Neural crest cell (in vitro differentiated cells): ENCODE measurements at regions not wholly inside any gene's neighbourhood (a gene's known extent, or its start where the extent isn't known, plus 50 kb on each side); places are given as distances from the start of the nearest gene placed in this dataset.

ENCODE experiments used
- DNase-seq: peaks from one replicate; pipeline ENCODE4 v3.0.0; 2021; ENCODE audit warnings: low read depth, mixed read lengths, low spot score
- H3K27ac Mint-ChIP-seq: one replicate; pipeline ENCODE4 v1.8.0; 2021; ENCODE audit warnings: mild to moderate bottlenecking, mixed read lengths; ENCODE audit not compliant: unreplicated experiment
- H3K27me3 Mint-ChIP-seq: 2 replicates; pipeline ENCODE4 v1.8.0; 2021; ENCODE audit warnings: low read depth, mild to moderate bottlenecking, mixed read lengths
- H3K36me3 Mint-ChIP-seq: 2 replicates; pipeline ENCODE4 v1.8.0; 2021; ENCODE audit warnings: low read depth, mild to moderate bottlenecking, mixed read lengths
- H3K4me1 Mint-ChIP-seq: 2 replicates; pipeline ENCODE4 v1.8.0; 2021; ENCODE audit warnings: mixed read lengths
- H3K4me3 Mint-ChIP-seq: one replicate; pipeline ENCODE4 v1.8.0; 2021; ENCODE audit warnings: mild to moderate bottlenecking, mixed read lengths
- H3K9me3 Mint-ChIP-seq: 2 replicates; pipeline ENCODE4 v1.8.0; 2021; ENCODE audit warnings: mixed read lengths
- CTCF ChIP-seq: fragments of 200-600 bp; sonication (generic); conservative IDR thresholded peaks from 2 replicates; pipeline ENCODE4 v1.5.0; 2021; ENCODE audit warnings: antibody characterized with exemption, mild to moderate bottlenecking

GRCh38 chr5:173714551-173715428 lies 98.3 kb upstream of the BOD1 start:
- Mint-ChIP-seq H3K27ac (peak overlapping the region; percentile 60), H3K27me3 (peaks cover 74% of the 10 kb centered on the region), H3K36me3 (no peaks in the 10 kb centered on the region), H3K4me1 (peaks cover 13% of the 10 kb centered on the region), H3K4me3 (no peak overlapping the region), H3K9me3 (no peaks in the 10 kb centered on the region)
- no peak for TF ChIP-seq CTCF
- DNase-seq, result no peak

- TF ChIP-seq CTCF, result no peak
- Mint-ChIP-seq H3K4me1 (peaks cover 14% of the 10 kb centered on the region), H3K36me3 (no peaks in the 10 kb centered on the region), H3K27ac (no peak overlapping the region), H3K27me3 (peaks cover 72% of the 10 kb centered on the region), H3K9me3 (no peaks in the 10 kb centered on the region), H3K4me3 (no peak overlapping the region)
- no peak for DNase-seq
Observed at GRCh38 chr5:173715607-173716006, 99.2 kb upstream of the BOD1 start.

GRCh38 chr5:173716058-173716682 lies 99.7 kb upstream of the BOD1 start:
- no peak for TF ChIP-seq CTCF
- Mint-ChIP-seq H3K4me3 (no peak overlapping the region), H3K27ac (no peak overlapping the region), H3K27me3 (peaks cover 72% of the 10 kb centered on the region), H3K9me3 (no peaks in the 10 kb centered on the region), H3K36me3 (no peaks in the 10 kb centered on the region), H3K4me1 (peaks cover 14% of the 10 kb centered on the region)
- no peak for DNase-seq

GRCh38 chr5:173717959-173718358 lies 101.5 kb upstream of the BOD1 start:
- H3K9me3 Mint-ChIP-seq, result no peaks in the 10 kb centered on the region
- H3K27me3 Mint-ChIP-seq, result peaks cover 71% of the 10 kb centered on the region
- DNase-seq, result no peak
- H3K36me3 Mint-ChIP-seq, result no peaks in the 10 kb centered on the region
- TF ChIP-seq CTCF, result no peak
- peaks cover 14% of the 10 kb centered on the region for H3K4me1 Mint-ChIP-seq
- no peak overlapping the region for H3K27ac Mint-ChIP-seq
- H3K4me3 Mint-ChIP-seq, result no peak overlapping the region

- no peaks in the 10 kb centered on the region for H3K36me3 Mint-ChIP-seq
- TF ChIP-seq CTCF, result no peak
- peaks cover 14% of the 10 kb centered on the region for H3K4me1 Mint-ChIP-seq
- H3K4me3 Mint-ChIP-seq, result no peak overlapping the region
- H3K9me3 Mint-ChIP-seq, result no peaks in the 10 kb centered on the region
- H3K27ac Mint-ChIP-seq, result no peak overlapping the region
- no peak for DNase-seq
- peaks cover 67% of the 10 kb centered on the region for H3K27me3 Mint-ChIP-seq
Observed at GRCh38 chr5:173718469-173718868, 102.0 kb upstream of the BOD1 start.
